GM12891 (cell line): ENCODE measurements at regions not wholly inside any gene's neighbourhood (a gene's known extent, or its start where the extent isn't known, plus 50 kb on each side); places are given as distances from the start of the nearest gene placed in this dataset.

Experiments
- POLR2A ChIP-seq: IDR thresholded peaks from 2 replicates; pipeline ENCODE4 v1.6.1; 2011; ENCODE audit warnings: low read depth, low read length, control low read depth
- POLR2AphosphoS5 ChIP-seq: IDR thresholded peaks from 2 replicates; pipeline ENCODE4 v1.6.1; 2011; ENCODE audit warnings: low read depth, low read length, control low read depth

DNA sequence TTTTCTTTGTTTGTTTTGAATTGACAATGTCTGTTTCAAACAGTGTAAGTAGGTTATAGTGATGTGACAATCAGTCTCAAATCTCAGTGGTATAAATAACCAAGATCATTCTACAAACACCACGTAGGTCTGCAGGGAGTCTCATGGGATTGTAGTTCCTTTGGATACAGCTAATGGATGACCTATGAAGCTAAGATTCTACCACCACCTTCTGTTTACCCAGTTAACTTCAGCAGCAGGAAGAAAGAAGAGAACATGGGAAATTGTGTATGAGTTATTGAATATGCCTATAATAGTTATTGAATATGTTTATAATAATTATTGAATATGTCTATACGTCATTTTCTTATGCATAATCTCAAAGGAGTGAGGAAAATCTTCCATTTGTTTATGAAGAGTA is 63.9 kb upstream of the SLITRK5 start:
- TF ChIP-seq POLR2A (no peak), POLR2AphosphoS5 (no peak)
